GDM1 (cell line): ENCODE measurements at regions not wholly inside any gene's neighbourhood (a gene's known extent, or its start where the extent isn't known, plus 50 kb on each side); places are given as distances from the start of the nearest gene placed in this dataset.
"Not testable (repeated sequence)": the region's sequence is repeated elsewhere in the genome, so short reads cannot be mapped to it uniquely, and the experiment has no call there.

Source experiments
- DNase-seq: peaks from one replicate; lab custom pipeline; 2025; lab: John Stamatoyannopoulos, UW

GRCh38 chr2:13694673-13695072, 937.8 kb upstream of the LRATD1 start:
- no peak for DNase-seq

GRCh38 chr2:13696601-13697000, 935.9 kb upstream of the LRATD1 start:
- no peak for DNase-seq

GRCh38 chr2:13698847-13699246, 933.7 kb upstream of the LRATD1 start:
- peak; percentile 9 for DNase-seq

- DNase-seq: not testable (repeated sequence)
Observed at GRCh38 chr2:13699939-13700338, 932.6 kb upstream of the LRATD1 start.

GRCh38 chr2:13711154-13711553, 921.4 kb upstream of the LRATD1 start:
- no peak for DNase-seq

DNA sequence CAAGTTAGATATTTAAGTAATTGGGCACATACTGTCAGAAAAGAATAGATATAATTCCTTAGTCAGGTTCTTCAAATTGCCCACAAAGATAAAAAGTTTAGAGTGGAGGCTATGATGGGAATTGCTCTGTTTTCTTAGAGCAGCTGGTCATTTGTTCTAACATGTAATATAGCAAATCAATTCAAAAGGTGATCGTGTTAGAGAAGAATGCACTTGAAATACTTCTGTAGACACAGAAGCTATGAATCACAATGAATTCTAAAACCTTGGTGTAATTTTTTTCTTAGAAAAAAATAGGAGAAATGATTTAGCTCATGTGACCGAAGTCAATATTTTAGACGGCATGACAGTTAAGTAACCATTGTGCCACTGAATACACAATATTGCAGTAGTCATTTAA, 918.1 kb upstream of the LRATD1 start:
- DNase-seq: no peak

DNA sequence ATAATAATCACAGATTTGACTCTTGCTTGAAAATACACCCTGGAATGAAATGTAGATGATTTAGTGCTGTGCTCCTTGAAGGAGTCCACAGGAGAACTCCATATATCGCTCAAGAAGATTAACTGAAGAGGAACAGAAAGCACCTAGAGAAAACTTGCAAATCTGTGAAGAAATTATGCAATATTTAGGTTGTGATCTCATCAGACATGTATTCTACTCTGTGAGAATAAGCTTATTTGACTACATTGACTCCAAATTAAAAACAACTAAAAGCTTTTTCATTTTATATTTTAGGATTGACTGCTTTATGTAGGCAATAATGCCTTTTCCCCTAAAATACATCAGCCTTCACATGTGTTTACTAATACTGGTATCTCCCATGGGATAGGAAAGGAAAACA, 906.6 kb upstream of the LRATD1 start:
- no peak for DNase-seq

DNA sequence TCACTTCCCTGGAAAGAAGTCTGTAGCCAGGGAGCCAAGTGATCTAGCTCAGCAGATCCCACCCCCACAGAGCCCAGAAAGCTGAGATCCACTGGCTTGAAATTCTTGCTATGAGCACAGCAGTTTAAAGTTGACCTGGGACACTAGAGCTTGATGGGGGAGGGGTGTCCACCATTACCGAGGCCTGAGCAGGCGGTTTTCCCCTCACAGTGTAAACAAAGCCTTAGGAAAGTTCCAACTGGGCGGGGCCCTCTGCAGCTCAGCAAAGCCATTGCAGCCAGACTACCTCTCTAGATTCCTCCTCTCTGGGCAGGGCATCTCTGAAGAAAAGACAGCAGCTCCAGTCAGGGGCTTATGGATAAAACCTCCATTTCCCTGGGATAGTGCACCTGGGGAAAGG, 887.2 kb upstream of the LRATD1 start:
- DNase-seq: no peak

DNA sequence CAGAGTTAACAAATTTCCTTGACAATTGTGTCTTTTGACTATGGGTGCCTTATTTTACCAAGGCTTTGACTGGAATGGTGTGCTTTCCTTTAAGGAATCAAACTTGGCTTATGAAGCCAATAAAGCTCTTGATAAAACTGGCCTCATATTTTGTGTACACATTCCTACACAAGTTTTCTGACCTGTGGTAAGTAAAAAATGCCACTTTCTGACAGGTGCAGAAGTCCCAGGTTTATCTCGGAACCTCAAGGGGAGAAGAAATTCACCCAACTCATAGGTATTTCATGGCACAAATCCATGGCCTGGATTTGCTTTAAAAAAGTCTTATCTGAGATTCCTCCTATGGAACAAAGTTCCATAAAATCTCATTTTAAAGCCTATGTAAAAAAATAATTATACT, 880.6 kb upstream of the LRATD1 start:
- DNase-seq: no peak

- no peak for DNase-seq
Observed at GRCh38 chr2:13758412-13758811, 874.1 kb upstream of the LRATD1 start.

DNA sequence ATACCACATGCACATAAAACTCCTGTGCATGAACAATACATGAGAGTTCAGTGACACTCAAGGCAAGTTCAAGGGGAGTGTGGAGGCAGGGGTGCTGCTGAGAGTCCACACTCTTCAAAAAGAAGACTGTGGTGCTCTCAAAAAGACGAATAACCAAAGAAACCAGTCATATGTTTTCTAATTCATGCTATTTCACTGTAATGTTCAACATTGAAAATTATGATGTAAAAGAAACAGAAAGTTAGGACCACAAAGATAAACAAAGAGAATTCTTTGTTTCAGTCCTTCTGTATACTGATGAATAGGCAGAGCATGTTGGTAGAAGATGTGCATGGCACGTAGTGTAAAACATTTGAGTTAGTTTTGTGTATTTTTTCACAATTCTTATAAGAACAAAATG, 864.2 kb upstream of the LRATD1 start:
- no peak for DNase-seq

- DNase-seq: no peak
Observed at GRCh38 chr2:13770279-13770678, 862.2 kb upstream of the LRATD1 start.

DNA sequence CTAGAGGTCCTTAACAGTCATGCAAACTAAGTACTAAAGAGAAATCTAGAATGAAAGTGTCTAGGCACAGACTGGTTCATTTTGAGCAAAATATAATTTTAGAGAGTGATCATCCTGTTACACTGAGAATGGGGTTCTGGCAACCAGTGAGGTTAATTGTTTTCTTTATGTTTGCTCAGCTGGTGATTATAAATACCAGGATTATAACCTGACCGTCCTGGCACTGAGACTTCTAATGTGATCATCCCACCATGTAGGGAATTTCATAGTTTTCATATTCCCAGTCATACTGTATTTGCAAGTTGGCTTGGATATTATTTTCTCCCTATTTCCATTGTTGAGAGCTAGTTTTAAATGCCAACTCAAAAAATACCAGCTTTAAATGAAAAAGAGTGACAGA, 852.5 kb upstream of the LRATD1 start:
- no peak for DNase-seq

DNA sequence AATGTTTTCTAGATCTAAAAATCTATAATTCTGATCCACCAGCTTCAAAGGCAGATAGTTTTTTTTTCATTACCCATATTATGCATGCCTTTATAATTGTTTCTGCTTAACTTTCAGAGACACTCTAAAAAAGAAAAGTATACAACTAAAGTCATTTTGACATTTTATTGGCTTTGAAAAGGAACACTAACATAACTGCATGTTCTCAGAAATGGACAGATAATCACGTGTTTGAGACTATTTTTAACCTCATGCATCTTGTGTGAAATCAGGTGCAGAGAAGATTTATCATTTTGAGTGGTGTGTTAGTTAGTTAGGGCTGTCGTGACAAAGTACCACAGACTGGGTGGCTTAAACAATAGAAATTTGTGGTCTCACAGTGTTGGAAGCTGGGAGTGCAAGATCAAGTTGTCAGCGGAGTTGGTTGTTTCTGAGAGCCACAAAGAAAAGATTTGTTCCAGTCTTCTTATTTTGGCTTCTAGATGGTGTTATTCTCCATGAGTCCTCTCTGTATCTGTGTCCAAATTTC, 841.4 kb upstream of the LRATD1 start:
- DNase-seq: no peak

- no peak for DNase-seq
Observed at GRCh38 chr2:13806539-13806938, 826.0 kb upstream of the LRATD1 start.

- no peak for DNase-seq
Observed at GRCh38 chr2:13813236-13813635, 819.3 kb upstream of the LRATD1 start.

DNA sequence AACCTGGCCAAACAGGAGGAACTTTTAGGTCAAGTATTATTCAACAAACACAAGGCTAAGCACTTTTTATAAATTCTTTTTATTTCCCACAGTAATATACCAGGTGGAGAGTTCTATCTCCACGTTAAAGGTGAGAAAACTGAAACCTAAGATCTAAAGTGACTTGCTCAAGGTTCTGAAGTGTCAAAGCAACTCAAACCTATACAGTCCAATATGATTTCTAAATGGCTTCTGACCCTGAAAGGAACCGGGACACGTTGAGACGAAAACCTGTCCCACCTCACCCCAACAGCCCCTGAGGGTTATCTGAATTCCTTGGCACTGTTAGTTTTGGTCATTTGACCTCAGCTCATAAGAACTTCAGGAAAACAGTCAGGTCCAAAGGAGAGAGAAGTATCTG, 814.5 kb upstream of the LRATD1 start:
- DNase-seq: no peak

DNA sequence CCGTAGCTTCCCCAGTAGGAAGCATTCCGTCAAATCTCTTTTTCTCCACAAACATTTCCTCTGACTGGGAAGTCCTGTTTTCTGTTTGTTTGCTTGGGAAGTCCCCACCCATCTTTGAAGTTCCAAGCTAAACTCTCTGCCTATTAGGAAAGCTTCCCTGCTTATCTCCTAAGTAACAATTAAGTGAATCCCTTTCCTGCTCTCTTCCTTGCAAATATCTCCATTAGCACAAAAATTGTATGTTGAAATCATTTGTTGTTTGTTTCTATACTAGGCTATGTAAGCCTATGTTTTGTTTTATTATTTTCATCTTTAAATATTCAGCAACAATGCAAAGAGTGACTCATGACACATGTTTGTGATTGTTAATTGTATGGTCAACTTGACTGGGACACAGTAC, 812.6 kb upstream of the LRATD1 start:
- DNase-seq: no peak

DNA sequence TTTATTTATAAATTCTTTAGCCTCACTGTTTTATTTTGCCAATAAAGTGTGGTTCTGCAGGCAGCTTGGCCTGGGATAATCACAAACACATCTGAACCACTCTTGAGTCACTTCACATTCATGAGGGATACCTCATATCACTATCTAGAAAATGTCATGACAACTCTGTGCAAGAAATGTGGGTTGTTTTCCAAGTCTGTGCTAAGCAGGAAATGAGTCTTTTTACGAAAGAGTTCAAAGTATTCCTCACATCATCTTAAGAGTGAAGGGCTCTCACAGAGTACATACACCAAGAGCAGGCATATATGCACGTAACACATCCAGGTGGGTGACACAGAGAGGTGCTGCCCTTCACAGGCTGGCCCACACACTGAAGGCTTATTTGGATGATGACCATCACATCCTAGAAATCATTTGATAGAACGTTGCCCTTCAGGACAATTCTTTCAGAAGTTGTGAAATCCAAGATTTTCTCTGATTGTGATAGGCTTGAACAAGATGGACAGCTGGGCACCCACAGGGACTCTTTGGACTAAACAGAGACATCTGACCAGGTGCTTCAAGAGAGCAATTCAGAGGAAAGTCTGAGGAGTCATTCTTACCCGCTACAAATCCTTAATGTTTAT, 811.1 kb upstream of the LRATD1 start:
- no peak for DNase-seq

GRCh38 chr2:13822365-13822764, 810.2 kb upstream of the LRATD1 start:
- no peak for DNase-seq

DNA sequence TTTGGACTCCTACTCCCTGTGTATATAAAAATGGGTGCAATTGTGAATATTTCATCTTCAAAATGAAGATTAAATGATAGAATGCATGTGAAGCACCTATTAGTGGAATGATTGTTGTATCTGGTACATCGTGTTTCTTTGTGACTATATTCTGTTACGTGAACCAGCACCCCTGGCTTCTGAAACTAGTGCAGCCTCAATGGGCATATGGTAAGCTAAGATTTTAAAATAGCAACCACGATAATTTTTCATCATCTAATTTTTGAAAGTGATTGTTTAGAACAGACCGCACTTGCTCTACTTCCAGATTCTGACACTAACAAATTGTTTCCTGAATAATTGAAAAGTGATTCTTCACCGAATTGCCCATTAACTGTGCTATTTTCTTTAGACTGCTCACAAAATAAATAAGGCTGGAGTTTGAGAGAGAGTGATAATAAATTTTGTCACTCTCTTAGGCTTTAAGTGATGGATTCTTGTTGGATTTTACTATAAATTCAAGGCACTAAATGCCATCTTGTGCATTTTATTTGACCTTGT, 806.1 kb upstream of the LRATD1 start:
- DNase-seq: no peak

DNA sequence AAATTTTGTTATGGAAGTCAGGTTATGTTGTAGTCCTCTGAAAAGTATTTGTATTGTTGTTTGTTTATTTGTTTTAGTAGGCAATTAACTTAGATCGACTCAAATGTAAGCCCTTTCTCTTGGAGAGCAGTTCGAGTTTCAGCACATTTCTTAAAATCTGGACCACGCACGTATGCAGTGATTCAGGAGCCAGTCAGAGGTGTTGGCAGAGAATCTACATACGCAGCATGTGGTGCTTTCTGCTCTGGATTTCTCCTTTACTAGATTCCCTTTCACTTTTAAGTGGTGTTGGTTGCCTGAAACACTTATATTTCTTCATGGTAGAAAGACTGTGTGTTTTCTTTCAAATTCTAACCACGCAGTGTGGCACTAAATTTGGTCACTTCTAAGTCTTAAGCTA, 773.9 kb upstream of the LRATD1 start:
- DNase-seq: no peak

- not testable (repeated sequence) for DNase-seq
Observed at GRCh38 chr2:13868275-13868674, 764.2 kb upstream of the LRATD1 start.

GRCh38 chr2:13876491-13877037, 756.0 kb upstream of the LRATD1 start:
- no peak for DNase-seq
